Heart left ventricle (tissue), 16 donors: ENCODE measurements at regions not wholly inside any gene's neighbourhood (a gene's known extent, or its start where the extent isn't known, plus 50 kb on each side); places are given as distances from the start of the nearest gene placed in this dataset.
"Not testable (repeated sequence)": the region's sequence is repeated elsewhere in the genome, so short reads cannot be mapped to it uniquely, and the experiment has no call there.

ENCODE experiments used
- ATAC-seq, 4 donors: fragments of 200-7000 bp; cut with Tn5 transposase; one replicate each; pipeline ENCODE4 v1.9.1; 2020 to 2022; ENCODE audit warnings: moderate library complexity in 4 of 4, mild to moderate bottlenecking in 3 of 4, moderate number of reproducible peaks in 1 of 4
- DNase-seq, 5 donors: peaks; one replicate each; pipeline ENCODE4 v3.0.0-alpha.2; 2020
- H3K27ac ChIP-seq, 12 donors: fragments of 200-600 bp; sonication (generic) in 4 of 12; one replicate each; pipeline versions ENCODE4 v1.5.0 to v1.8.0; 2016 to 2022; ENCODE audit warnings: mild to moderate bottlenecking in 2 of 12
- H3K27me3 ChIP-seq, 9 donors: fragments of 200-600 bp; sonication (generic) in 2 of 9; one replicate each; pipeline versions ENCODE4 v1.5.1 to v1.8.0; 2016 to 2022; ENCODE audit warnings: mild to moderate bottlenecking in 3 of 9
- H3K36me3 ChIP-seq, 9 donors: fragments of 200-600 bp; sonication (generic) in 2 of 9; one replicate each; pipeline versions ENCODE4 v1.5.0 to v1.8.0; 2018 to 2022; ENCODE audit warnings: mild to moderate bottlenecking in 2 of 9
- H3K4me1 ChIP-seq, 12 donors: fragments of 200-600 bp; sonication (generic) in 4 of 12; one replicate each; pipeline versions ENCODE4 v1.5.0 to v1.8.0; 2016 to 2022; ENCODE audit warnings: mild to moderate bottlenecking in 3 of 12
- H3K4me3 ChIP-seq, 12 donors: fragments of 200-600 bp; sonication (generic) in 4 of 12; one replicate each; pipeline versions ENCODE4 v1.5.0 to v1.8.0; 2017 to 2022; ENCODE audit warnings: mild to moderate bottlenecking in 9 of 12, moderate library complexity in 4 of 12
- H3K9me3 ChIP-seq, 12 donors: fragments of 200-600 bp; sonication (generic) in 4 of 12; one replicate each; pipeline versions ENCODE4 v1.5.0 to v1.8.0; 2016 to 2022; ENCODE audit warnings: mild to moderate bottlenecking in 1 of 12
- CTCF ChIP-seq, 12 donors: fragments of 200-600 bp; sonication (generic) in 4 of 12; IDR thresholded peaks; one replicate each; pipeline versions ENCODE4 v1.5.0 to v1.8.0; 2018 to 2022; ENCODE audit warnings: antibody characterized with exemption in 12 of 12, mild to moderate bottlenecking in 5 of 12
- POLR2A ChIP-seq, 2 donors: fragments of 450-650 bp; IDR thresholded peaks; one replicate each; pipeline ENCODE4 v1.6.1; 2017; ENCODE audit warnings: antibody characterized with exemption in 2 of 2, mild to moderate bottlenecking in 2 of 2, moderate library complexity in 2 of 2
- WGBS, 4 donors: extraction: QIAGEN DNeasy Blood & Tissue Kit in 2 of 4; methylation state at CpG; one replicate each; pipeline versions ENCODE4 v1.1.5 to v1.1.7; 2013 to 2018; 5-methylcytosine and 5-hydroxymethylcytosine counted together
- intact Hi-C, 10 donors: fragments of 100-400 bp; cut with DNase I; formaldehyde crosslinking; loops; one replicate each; pipeline versions ENCODE4 v1.11.1 to v1.14.2; 2022
- donor health status: ischemic (EF 13 %, LVEDD 7.1; RV severe dilation, severe dysfunction).
- donor health status: healthy with polysubstance abuse.
- donor health status: DM: no; HTN: yes; CAD: no.
- donor health status: DM: no; HTN: no; CAD: no.
- donor health status: ischemic (EF 25% LVEDD 6.9; RV normal size, moderate dysfunction).
- donor health status: ischemic (EF 25% LVEDD 5.7; RV mildly dilated, moderate dysfunction).
- donor health status: healthy.
- donor health status: DM: yes; HTN: yes; CAD: no.
- donor health status: ischemic (EF 35%, LVEDD 5.7; RV mildly dilated, moderate dysfunction).
- donor health status: nonischemic (EF 11% LVEDD 7.7; RV severe dilation, severe dysfunction).
- donor health status: DM: yes; HTN: yes; CAD: no.
- donor health status: PGD.
- donor health status: ischemic (EF 29% LVEDD 5.4; RV normal size, mild dysfunction).
- donor health status: nonischemic (EF 23%, LVEDD 6.1; RV moderate dilation, normal function).

- no peaks in the 10 kb centered on the region for H3K9me3 ChIP-seq
- H3K4me1 ChIP-seq, result no peaks in the 10 kb centered on the region
- no peak overlapping the region for H3K27ac ChIP-seq
- TF ChIP-seq CTCF (IDR thresholded peaks at IDR 0.05), result no peak
- no peak for TF ChIP-seq POLR2A (IDR thresholded peaks at IDR 0.05)
- H3K4me3 ChIP-seq, result no peak overlapping the region
- intact Hi-C loops, result no loop called here
- H3K27me3 ChIP-seq, result no peaks in the 10 kb centered on the region
- WGBS, 4 donors, result 53 to 86% (median 80%) methylated on average over 1 of the region's 1 CpG
- ATAC-seq, result no peak
- H3K36me3 ChIP-seq, result no peaks in the 10 kb centered on the region
- no peak for DNase-seq
Observed at GRCh38 chr6:63466242-63466733, 106.0 kb upstream of the LOC128125822 start.

- 83 to 85% (median 83%) methylated on average over 10 of the region's 10 CpGs for WGBS, 4 donors
- no peaks in the 10 kb centered on the region for H3K4me1 ChIP-seq
- H3K9me3 ChIP-seq, result peaks cover 0 to 6% (median 0%) of the 10 kb centered on the region in 12 donors
- no peak for TF ChIP-seq CTCF (IDR thresholded peaks at IDR 0.05)
- TF ChIP-seq POLR2A (IDR thresholded peaks at IDR 0.05), result no peak
- no peak overlapping the region for H3K4me3 ChIP-seq
- H3K36me3 ChIP-seq, result no peaks in the 10 kb centered on the region
- no peak overlapping the region for H3K27ac ChIP-seq
- DNase-seq, result no peak
- intact Hi-C loops, result no loop called here
- no peaks in the 10 kb centered on the region for H3K27me3 ChIP-seq
- ATAC-seq, result no peak
Observed at GRCh38 chr6:63467247-63467954, 104.9 kb upstream of the LOC128125822 start.

DNA sequence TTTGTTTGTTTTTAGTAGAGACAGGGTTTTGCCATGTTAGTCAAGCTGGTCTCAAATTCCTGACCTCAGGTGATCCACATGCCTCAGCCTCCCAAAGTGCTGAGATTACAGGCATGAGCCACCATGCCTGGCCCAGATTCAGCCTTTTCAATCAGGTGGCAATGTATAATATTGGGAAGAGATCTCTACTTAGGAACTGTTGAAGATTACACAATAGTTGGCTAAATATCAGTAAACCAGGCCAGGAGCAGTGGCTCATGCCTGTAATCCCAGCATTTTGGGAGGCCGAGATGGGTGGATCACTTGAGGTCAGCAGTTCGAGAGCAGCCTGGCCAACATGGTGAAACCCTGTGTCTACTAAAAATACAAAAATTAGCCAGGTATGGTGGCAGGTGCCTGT, 101.1 kb upstream of the LOC128125822 start:
- H3K27ac ChIP-seq, H3K9me3 ChIP-seq, H3K27me3 ChIP-seq, ATAC-seq, intact Hi-C loops, H3K4me3 ChIP-seq, H3K36me3 ChIP-seq, DNase-seq, H3K4me1 ChIP-seq: not testable (repeated sequence)
- WGBS, 4 donors, result 73 to 86% (median 85%) methylated on average over 2 of the region's 2 CpGs

DNA sequence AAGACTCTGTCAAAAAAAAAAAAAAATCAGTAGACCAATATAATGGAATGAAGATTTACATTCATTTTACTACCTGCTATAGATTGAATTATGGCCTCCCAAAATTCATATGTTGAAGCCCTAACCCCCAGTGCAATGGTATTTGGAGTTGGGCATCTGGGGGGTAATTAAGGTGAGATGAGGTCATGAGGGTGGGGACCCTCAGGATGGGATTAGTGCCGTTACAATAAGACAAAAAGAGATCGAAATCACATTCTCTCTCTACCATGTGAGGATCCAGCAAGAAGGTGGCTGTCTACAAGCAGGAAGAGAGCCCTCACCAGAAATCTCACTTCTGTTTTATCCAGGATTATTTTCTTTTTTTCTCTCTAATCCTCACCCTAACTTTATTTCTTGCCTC, 100.6 kb upstream of the LOC128125822 start:
- TF ChIP-seq POLR2A (IDR thresholded peaks at IDR 0.05) (no peak), CTCF (IDR thresholded peaks at IDR 0.05) (no peak)
- DNase-seq (no peak), ATAC-seq (no peak)
- H3K4me1 ChIP-seq, result peaks cover 0 to 11% (median 0%) of the 10 kb centered on the region in 12 donors
- peaks cover 0 to 6% (median 0%) of the 10 kb centered on the region in 12 donors for H3K9me3 ChIP-seq
- no peak overlapping the region for H3K27ac ChIP-seq
- no peaks in the 10 kb centered on the region for H3K36me3 ChIP-seq
- no peaks in the 10 kb centered on the region for H3K27me3 ChIP-seq
- 68 to 76% (median 69%) methylated on average over 2 of the region's 2 CpGs for WGBS, 4 donors
- intact Hi-C loops, result no loop called here
- no peak overlapping the region for H3K4me3 ChIP-seq
